ENCODE measurements at regions not wholly inside any gene's neighbourhood (a gene's known extent, or its start where the extent isn't known, plus 50 kb on each side); places are given as distances from the start of the nearest gene placed in this dataset.

DNA sequence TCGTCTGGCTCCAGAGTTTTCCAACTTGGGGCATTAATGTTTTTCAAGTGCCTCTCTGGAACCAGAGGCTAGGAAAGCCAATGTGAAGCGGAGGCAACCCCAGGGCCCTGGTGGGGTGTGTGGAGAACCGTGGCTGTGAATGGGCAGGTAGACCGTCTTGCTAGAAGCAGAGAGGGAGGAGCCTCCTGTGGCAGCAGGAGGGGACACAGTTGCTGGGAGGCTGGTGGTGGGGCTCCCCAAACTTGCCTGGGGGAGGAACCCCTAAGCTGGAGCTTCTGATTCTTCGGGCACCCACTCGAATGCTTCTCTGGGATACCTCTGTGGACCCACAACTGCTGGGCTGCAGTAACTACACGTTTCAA is 65.3 kb upstream of the APCDD1L start:
- TF ChIP-seq ZNF70 (CRISPR knock-in tag; IDR thresholded peaks at IDR 0.05) (no peak), CSDC2 (CRISPR knock-in tag; IDR thresholded peaks at IDR 0.05) (no peak), ZC3H10 (CRISPR knock-in tag; IDR thresholded peaks at IDR 0.05) (no peak), ZFP3 (CRISPR knock-in tag; IDR thresholded peaks at IDR 0.05) (no peak), ISL1 (CRISPR knock-in tag; IDR thresholded peaks at IDR 0.05) (no peak), GLIS3 (CRISPR knock-in tag; IDR thresholded peaks at IDR 0.05) (no peak), BACH2 (CRISPR knock-in tag; IDR thresholded peaks at IDR 0.05; ENCODE audit: borderline replicate concordance) (no peak), OSR1 (CRISPR knock-in tag; IDR thresholded peaks at IDR 0.05) (no peak), ZNF8 (CRISPR knock-in tag; IDR thresholded peaks at IDR 0.05) (no peak), RARB (CRISPR knock-in tag; IDR thresholded peaks at IDR 0.05) (no peak), ARNTL (CRISPR knock-in tag; IDR thresholded peaks at IDR 0.05; ENCODE audit: borderline replicate concordance, low read depth) (no peak), ZNF565 (CRISPR knock-in tag; conservative IDR thresholded peaks at IDR 0.05; ENCODE audit: low read depth) (no peak)
- TF ChIP-seq, protein P1, sequence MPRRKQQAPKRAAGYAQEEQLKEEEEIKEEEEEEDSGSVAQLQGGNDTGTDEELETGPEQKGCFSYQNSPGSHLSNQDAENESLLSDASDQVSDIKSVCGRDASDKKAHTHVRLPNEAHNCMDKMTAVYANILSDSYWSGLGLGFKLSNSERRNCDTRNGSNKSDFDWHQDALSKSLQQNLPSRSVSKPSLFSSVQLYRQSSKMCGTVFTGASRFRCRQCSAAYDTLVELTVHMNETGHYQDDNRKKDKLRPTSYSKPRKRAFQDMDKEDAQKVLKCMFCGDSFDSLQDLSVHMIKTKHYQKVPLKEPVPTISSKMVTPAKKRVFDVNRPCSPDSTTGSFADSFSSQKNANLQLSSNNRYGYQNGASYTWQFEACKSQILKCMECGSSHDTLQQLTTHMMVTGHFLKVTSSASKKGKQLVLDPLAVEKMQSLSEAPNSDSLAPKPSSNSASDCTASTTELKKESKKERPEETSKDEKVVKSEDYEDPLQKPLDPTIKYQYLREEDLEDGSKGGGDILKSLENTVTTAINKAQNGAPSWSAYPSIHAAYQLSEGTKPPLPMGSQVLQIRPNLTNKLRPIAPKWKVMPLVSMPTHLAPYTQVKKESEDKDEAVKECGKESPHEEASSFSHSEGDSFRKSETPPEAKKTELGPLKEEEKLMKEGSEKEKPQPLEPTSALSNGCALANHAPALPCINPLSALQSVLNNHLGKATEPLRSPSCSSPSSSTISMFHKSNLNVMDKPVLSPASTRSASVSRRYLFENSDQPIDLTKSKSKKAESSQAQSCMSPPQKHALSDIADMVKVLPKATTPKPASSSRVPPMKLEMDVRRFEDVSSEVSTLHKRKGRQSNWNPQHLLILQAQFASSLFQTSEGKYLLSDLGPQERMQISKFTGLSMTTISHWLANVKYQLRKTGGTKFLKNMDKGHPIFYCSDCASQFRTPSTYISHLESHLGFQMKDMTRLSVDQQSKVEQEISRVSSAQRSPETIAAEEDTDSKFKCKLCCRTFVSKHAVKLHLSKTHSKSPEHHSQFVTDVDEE (CRISPR knock-in tag; IDR thresholded peaks at IDR 0.05): no peak
- TF ChIP-seq, protein P2, sequence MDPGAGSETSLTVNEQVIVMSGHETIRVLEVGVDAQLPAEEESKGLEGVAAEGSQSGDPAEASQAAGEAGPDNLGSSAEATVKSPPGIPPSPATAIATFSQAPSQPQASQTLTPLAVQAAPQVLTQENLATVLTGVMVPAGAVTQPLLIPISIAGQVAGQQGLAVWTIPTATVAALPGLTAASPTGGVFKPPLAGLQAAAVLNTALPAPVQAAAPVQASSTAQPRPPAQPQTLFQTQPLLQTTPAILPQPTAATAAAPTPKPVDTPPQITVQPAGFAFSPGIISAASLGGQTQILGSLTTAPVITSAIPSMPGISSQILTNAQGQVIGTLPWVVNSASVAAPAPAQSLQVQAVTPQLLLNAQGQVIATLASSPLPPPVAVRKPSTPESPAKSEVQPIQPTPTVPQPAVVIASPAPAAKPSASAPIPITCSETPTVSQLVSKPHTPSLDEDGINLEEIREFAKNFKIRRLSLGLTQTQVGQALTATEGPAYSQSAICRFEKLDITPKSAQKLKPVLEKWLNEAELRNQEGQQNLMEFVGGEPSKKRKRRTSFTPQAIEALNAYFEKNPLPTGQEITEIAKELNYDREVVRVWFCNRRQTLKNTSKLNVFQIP (CRISPR knock-in tag; IDR thresholded peaks at IDR 0.05; ENCODE audit: borderline replicate concordance, low read depth): no peak
- TF ChIP-seq, protein P3, sequence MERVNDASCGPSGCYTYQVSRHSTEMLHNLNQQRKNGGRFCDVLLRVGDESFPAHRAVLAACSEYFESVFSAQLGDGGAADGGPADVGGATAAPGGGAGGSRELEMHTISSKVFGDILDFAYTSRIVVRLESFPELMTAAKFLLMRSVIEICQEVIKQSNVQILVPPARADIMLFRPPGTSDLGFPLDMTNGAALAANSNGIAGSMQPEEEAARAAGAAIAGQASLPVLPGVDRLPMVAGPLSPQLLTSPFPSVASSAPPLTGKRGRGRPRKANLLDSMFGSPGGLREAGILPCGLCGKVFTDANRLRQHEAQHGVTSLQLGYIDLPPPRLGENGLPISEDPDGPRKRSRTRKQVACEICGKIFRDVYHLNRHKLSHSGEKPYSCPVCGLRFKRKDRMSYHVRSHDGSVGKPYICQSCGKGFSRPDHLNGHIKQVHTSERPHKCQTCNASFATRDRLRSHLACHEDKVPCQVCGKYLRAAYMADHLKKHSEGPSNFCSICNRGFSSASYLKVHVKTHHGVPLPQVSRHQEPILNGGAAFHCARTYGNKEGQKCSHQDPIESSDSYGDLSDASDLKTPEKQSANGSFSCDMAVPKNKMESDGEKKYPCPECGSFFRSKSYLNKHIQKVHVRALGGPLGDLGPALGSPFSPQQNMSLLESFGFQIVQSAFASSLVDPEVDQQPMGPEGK (CRISPR knock-in tag; IDR thresholded peaks at IDR 0.05; ENCODE audit: borderline replicate concordance): no peak
- ATAC-seq: no peak

DNA sequence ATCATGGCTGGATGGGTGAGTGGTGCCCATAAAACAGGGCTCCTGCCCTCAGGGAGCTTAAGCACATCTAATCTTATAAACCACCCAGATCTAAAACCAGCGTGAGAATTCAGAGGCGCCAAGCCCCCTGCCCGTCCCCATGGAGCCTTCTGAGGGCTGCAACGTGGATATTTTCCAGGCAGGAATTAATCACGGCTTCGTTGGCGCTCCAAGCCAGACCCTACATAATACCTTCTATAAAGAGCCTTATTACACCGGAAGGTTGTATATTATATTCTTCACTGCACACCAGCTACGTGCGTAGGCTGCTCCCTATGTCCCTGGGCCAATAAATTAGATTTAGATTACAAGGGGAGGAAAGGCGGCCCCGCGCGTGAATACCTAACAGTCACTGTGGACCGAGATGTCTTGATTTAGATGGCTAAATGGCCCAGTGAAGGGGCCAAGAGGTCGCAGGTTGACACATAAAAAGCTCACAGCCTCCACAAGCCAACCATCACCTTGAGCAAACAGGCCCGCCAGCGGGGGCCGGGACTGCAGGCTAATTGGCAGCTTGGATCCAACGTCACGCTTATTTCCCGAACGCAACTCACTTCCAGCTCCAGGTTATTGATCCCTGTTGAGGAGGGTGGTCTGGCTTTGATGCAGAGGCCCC is 64.7 kb upstream of the APCDD1L start:
- TF ChIP-seq, protein P2 (CRISPR knock-in tag; IDR thresholded peaks at IDR 0.05; ENCODE audit: borderline replicate concordance, low read depth): no peak
- TF ChIP-seq ZC3H10 (CRISPR knock-in tag; IDR thresholded peaks at IDR 0.05): no peak
- no peak for ATAC-seq

DNA sequence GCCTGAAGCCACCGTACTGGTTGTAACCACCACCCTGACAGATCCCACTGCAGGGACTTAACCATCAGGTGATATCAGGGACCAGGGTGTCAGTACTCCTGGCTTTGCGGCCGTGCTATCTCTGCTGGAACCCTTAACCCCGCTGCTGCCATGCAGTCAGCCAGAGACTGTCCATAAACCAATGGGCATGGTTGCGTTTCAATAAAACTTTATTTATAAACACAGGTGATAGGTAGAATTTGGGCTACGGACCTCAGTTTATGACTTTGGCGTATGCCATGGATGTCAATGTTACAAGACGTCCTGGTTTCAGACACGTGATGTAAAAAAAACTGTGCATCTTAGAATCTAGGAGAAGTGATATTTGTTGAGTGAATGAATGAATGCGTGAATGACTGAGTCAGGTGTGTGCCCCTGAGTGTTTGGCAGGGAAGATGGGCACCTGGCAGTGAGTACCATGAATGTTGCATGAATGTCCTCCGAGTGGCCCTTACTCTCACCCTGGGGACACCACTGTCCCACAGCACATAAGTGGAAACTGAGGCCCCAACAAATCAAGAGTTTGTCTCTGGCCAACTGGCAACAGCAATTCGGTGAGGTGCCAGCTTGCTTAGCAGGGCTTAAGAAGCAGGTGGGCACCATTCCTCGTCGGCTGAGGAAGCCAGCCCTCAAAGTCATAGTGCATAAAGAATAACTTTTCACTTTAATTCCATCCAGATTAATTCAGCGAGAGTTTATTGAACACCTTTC is 64.0 kb upstream of the APCDD1L start:
- no peak for ATAC-seq
- TF ChIP-seq ZNF8 (CRISPR knock-in tag; IDR thresholded peaks at IDR 0.05) (no peak), RARB (CRISPR knock-in tag; IDR thresholded peaks at IDR 0.05) (no peak), ARNTL (CRISPR knock-in tag; IDR thresholded peaks at IDR 0.05; ENCODE audit: borderline replicate concordance, low read depth) (no peak), ESRRG (CRISPR knock-in tag; IDR thresholded peaks at IDR 0.05) (no peak), ZFP3 (CRISPR knock-in tag; IDR thresholded peaks at IDR 0.05) (no peak)
- TF ChIP-seq, protein P2 (CRISPR knock-in tag; IDR thresholded peaks at IDR 0.05; ENCODE audit: borderline replicate concordance, low read depth): no peak
- TF ChIP-seq, protein P1 (CRISPR knock-in tag; IDR thresholded peaks at IDR 0.05): no peak
- TF ChIP-seq, protein P3 (CRISPR knock-in tag; IDR thresholded peaks at IDR 0.05; ENCODE audit: borderline replicate concordance): no peak
- TF ChIP-seq, protein P4, sequence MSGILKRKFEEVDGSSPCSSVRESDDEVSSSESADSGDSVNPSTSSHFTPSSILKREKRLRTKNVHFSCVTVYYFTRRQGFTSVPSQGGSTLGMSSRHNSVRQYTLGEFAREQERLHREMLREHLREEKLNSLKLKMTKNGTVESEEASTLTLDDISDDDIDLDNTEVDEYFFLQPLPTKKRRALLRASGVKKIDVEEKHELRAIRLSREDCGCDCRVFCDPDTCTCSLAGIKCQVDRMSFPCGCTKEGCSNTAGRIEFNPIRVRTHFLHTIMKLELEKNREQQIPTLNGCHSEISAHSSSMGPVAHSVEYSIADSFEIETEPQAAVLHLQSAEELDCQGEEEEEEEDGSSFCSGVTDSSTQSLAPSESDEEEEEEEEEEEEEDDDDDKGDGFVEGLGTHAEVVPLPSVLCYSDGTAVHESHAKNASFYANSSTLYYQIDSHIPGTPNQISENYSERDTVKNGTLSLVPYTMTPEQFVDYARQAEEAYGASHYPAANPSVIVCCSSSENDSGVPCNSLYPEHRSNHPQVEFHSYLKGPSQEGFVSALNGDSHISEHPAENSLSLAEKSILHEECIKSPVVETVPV (CRISPR knock-in tag; IDR thresholded peaks at IDR 0.05): no peak
